OCI-LY1 (cell line): ENCODE measurements at regions not wholly inside any gene's neighbourhood (a gene's known extent, or its start where the extent isn't known, plus 50 kb on each side); places are given as distances from the start of the nearest gene placed in this dataset.
"Not testable (repeated sequence)": the region's sequence is repeated elsewhere in the genome, so short reads cannot be mapped to it uniquely, and the experiment has no call there.

Source experiments
- EZH2 ChIP-seq: fragments of 200-600 bp; sonication (generic), shearing (Covaris generic); IDR thresholded peaks from 2 replicates; pipeline ENCODE4 v1.8.0; 2017; ENCODE audit warnings: borderline replicate concordance, mixed run types, mild to moderate bottlenecking, antibody characterized with exemption, low read length, moderate library complexity, mixed read lengths
- TF ChIP-seq, protein P1 (sequence below): fragments of 200-600 bp; sonication (generic), shearing (Covaris generic); IDR thresholded peaks from 2 replicates; pipeline ENCODE4 v1.5.1; 2017; ENCODE audit warnings: mild to moderate bottlenecking, antibody characterized with exemption, low read length, moderate library complexity, mixed read lengths

DNA sequence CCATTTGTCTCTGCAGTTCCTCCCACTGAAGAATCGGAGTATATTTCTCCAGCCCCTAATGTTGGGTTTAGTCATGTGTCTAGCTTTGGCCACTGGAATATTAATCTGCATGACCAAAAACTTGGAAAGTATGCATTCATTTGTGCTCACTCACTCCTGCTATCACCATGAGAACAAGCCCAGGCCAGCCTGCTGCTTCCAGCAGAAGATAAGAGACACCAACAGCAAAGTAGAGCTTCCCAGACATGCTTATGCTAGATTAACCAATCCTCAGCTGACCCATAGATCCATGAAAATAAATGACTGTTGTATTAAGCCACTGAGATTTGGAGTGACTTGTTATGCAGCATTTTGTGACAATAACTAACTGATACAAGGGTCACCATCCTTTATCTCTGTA, 108.8 kb downstream of the ART5 start:
- TF ChIP-seq, protein P1, sequence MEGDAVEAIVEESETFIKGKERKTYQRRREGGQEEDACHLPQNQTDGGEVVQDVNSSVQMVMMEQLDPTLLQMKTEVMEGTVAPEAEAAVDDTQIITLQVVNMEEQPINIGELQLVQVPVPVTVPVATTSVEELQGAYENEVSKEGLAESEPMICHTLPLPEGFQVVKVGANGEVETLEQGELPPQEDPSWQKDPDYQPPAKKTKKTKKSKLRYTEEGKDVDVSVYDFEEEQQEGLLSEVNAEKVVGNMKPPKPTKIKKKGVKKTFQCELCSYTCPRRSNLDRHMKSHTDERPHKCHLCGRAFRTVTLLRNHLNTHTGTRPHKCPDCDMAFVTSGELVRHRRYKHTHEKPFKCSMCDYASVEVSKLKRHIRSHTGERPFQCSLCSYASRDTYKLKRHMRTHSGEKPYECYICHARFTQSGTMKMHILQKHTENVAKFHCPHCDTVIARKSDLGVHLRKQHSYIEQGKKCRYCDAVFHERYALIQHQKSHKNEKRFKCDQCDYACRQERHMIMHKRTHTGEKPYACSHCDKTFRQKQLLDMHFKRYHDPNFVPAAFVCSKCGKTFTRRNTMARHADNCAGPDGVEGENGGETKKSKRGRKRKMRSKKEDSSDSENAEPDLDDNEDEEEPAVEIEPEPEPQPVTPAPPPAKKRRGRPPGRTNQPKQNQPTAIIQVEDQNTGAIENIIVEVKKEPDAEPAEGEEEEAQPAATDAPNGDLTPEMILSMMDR, result not testable (repeated sequence)
- TF ChIP-seq EZH2, result not testable (repeated sequence)
